Activated CD8-positive, alpha-beta memory T cell treated with anti-CD3 and anti-CD28 coated beads for 4 hours (primary cell): ENCODE measurements at regions not wholly inside any gene's neighbourhood (a gene's known extent, or its start where the extent isn't known, plus 50 kb on each side); places are given as distances from the start of the nearest gene placed in this dataset.

ENCODE experiments used
- DNase-seq, 2 donors: peaks; one replicate each; pipeline ENCODE4 v3.0.0-alpha.2; 2020; ENCODE audit warnings: low read depth in 2 of 2

DNA sequence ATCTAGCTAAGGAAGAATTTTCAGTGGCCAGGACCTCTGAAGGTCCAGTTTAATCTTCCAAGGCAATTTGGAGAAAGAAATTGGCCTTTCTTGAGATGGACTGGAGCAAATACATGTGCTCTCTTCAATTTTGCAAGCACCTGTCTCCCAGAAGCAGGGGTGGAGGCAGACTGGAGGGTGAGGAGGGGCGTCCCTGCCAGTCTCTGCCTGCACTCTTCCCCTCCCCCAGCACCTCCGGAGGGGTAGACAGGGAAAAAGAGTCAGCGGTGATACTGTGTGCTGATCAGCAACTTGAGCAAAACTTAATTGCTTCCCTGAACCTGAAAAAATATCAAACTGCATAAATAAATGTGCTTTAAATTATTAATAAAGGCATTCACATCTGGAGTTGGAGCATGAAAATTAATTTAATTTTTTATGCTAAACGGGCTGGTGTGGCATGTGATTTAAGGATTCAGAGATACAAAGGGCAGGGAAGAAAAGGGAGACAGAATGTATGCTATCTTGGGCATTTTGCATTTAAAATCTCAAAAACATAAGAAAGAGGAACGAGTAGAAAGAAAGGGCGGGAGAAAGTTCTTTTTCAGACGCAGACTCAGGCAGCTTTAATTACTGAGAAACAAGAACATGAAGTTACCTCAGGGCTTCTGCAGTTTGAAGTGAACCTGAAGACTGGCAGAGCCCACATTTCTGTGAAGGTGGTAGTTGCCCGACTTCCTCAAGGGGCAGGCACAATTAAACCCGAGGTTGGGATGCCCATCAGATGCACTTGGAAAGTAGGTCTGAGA lies 319.7 kb downstream of the UACA start:
- DNase-seq, result no peak

DNA sequence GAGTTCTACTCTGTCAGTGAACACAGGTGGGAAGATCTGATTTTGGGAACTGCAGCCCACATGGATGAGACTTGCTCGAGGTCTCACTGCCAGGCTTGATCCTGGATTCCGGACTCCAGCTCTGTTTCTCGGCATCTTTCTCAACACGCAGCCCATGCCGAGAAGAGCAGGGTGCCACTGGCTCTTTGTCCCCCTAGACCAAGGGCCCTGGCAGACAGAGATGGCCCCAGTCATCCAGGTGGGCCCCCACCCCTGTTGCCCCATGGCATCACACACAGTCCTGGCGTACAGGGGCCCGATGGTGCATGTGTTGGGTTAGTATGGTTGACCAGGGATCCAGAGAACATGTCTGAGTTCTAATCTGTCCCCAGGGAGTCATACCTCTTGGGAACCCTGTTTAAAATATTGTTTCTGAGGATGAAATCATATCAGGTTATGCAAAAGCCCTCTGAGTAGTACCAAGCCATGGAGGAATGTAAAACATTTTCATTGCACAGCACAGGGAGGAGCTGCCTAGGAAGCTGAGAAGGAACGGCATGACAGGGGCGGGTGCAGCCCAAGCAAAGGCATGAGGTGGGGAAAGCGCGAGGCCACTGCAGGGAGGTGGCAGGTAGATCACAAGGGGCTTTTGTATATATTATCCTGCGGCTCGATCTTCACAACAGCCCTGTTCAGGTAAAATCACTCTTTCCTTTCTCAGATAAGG lies 320.6 kb downstream of the UACA start:
- no peak for DNase-seq

DNA sequence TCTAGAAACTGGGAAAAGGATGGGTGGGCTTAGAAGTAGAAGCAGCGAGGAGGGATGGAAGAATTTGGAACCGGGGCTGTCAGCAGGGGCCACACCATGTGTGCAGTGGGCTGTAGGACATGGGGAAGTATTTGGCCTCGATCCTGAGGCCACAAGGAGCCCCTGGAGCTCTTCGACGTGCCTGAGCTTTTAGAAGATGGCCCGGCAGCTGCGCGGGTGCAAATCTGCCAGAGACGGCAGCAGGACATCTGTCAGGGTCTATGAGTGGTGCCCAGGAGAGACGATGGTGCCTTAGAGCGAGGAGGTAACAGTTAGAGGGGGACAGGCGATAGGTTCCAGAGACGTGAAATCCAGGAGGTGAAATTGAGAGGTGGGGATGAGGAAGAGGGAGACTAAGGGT lies 321.1 kb downstream of the UACA start:
- no peak for DNase-seq

DNA sequence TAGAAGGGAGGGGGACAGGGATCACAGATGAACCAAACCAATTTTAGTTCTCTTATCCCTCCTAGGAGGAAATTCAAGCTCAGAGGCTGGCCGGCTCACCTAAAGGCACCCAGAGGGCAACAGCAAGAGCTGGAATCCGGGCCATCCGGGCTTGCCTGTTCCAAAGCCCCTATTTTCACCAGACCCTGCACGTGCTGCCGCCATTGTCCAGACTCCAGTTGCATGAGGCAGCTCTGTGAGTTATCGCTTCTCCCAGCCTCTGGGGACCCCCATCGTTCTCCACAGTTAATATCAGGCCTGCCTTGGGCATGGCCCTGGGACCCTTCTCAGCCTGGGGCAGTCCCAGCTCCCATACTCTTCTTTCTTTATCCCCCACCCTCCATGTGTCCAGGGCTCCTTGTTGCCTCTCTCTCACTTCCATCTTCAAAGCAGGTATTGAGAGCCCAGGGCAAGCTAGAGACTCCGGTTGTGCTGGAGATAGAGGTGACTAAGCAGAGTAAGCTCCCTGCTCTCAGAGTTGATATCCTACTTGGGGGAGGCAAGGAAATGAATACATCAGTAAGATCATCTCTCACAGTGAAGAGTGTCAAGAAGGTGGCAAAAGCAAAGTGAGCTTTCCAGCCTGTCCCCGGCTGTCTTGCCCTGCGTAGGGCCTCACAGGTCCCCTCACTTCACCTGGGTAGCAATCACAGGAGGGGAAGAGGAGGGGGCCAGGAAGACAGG lies 322.8 kb downstream of the UACA start:
- no peak for DNase-seq

DNA sequence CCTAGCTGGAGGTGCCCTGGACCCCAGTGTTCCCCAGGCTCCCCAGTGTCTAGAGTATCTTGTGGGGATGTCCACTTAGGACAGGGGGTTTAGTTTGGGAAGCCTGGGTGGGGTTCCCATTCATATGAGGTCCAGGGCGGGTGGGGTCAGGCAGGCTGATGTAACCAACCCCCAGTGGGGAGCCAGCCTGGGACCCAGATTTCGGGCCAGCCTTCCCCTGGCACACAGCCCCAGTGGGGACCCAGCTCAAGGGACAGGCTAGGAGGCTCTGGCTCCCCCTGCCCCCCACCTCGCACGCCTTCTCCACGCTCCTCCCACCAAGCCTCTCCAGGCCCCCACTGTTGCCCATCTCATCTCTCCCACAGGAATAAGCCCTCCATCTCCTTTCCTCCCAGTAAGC lies 323.5 kb downstream of the UACA start:
- DNase-seq, result no peak

GRCh38 chr15:70439304-70439877 lies 324.0 kb downstream of the UACA start:
- DNase-seq, result no peak

- DNase-seq, result no peak
Measured at GRCh38 chr15:70438776-70439175, 324.6 kb downstream of the UACA start.

GRCh38 chr15:70437882-70438451 lies 325.4 kb downstream of the UACA start:
- no peak for DNase-seq

GRCh38 chr15:70437089-70437488 lies 326.3 kb downstream of the UACA start:
- no peak for DNase-seq

- DNase-seq, result no peak
Measured at GRCh38 chr15:70436428-70436827, 326.9 kb downstream of the UACA start.

DNA sequence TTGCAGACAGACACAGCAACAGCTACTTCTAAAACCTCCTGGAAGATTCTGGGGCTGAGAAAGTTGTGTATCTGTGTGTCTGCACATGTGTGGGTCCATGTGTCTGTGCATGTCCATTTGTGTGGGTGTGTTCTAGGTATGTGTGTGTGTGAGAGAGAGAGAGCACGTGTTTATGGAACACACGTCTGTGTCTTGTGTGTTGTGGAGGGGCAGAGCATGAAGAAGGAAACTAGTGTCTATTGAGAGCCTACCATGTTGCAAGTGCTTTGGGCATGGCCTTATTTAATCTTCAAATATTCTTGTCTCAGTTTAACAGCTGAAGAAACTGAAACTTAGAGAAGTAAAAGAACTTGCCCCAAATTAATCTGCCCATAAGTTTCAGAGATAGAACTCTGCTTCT lies 327.5 kb downstream of the UACA start:
- DNase-seq, result no peak

GRCh38 chr15:70435369-70435768 lies 328.0 kb downstream of the UACA start:
- DNase-seq, result no peak

GRCh38 chr15:70433586-70434324 lies 329.6 kb downstream of the UACA start:
- no peak for DNase-seq

- no peak for DNase-seq
Measured at GRCh38 chr15:70432924-70433495, 330.3 kb downstream of the UACA start.

DNA sequence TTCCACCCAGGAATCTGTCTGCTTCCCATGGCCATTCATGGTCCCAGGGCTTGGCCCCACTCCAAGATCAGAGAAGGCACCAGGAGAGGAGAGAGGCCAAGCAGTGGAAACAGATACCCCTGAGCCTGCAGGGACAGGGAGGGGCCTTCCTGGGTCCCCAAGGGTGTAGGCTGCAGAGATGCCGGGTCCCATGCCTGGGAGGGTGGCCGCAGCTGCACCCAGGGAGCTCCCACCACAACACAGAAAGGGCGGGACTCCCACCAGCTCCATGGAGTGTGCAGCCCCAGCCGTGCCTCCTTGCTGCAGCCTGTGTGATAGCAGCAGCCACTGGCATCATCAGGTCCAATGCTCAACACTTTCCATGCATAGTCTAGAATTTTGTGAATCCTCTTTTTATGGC lies 331.5 kb downstream of the UACA start:
- DNase-seq, result no peak

GRCh38 chr15:70430069-70430468 lies 332.4 kb upstream of the TLE3 start:
- DNase-seq, result no peak

DNA sequence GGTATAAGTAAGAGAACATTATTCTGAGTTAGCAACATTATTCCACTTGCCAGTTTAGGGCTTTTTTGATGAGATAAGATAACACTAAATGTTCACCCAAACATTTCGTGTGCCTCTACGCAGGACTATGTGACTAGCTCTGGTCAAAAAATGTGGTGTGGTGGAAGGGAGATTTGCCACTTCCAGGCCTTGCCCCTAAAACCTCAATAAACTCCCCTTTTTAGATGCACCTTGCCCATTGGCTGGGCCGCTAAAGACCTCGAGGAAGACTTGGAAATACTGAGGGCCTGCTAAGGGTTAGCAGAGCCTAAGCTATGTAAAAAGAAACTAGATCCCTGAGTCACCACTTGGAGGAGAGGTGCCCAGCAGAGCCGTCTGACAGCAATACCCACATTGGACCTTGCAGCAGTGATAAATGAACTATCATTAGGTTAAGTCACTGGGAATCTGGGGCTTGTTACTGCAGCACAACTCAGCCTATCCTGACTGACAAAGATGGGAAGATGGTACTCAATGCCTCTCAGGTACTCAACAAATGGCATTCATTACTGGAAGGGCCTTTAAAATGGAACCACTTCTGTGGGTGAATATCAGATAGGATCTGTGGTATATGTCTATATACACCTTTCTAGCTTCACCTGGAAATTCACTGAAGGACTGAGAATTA lies 331.5 kb upstream of the TLE3 start:
- DNase-seq, result no peak

DNA sequence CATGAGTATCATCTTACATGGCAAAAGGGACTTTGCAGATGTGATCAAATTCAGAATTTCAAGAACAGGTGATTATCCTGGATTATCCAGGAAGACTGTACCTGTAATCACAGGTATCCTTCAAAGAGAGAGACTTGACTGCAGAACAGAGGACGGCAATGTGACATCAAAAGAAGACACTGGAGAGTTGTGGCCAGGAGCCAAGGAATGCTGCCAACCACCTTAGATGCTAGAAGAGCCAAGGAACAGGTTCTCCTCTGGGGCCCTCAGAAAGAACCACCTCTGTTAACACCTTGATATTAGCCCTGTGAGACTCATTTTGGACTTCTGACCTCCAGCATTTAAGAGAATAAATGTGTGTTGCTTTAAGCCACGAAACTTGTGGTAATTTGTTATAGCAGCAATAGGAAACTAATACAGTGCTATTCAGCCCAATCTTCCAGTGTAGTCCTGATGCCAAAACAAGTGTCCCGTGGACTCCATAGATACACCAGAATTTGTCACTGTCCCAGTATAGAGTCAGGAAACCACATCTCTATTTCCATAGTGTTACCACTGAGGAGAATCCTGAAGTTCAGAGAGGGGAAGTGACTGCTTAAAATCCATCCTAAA lies 330.6 kb upstream of the TLE3 start:
- DNase-seq, result no peak

DNA sequence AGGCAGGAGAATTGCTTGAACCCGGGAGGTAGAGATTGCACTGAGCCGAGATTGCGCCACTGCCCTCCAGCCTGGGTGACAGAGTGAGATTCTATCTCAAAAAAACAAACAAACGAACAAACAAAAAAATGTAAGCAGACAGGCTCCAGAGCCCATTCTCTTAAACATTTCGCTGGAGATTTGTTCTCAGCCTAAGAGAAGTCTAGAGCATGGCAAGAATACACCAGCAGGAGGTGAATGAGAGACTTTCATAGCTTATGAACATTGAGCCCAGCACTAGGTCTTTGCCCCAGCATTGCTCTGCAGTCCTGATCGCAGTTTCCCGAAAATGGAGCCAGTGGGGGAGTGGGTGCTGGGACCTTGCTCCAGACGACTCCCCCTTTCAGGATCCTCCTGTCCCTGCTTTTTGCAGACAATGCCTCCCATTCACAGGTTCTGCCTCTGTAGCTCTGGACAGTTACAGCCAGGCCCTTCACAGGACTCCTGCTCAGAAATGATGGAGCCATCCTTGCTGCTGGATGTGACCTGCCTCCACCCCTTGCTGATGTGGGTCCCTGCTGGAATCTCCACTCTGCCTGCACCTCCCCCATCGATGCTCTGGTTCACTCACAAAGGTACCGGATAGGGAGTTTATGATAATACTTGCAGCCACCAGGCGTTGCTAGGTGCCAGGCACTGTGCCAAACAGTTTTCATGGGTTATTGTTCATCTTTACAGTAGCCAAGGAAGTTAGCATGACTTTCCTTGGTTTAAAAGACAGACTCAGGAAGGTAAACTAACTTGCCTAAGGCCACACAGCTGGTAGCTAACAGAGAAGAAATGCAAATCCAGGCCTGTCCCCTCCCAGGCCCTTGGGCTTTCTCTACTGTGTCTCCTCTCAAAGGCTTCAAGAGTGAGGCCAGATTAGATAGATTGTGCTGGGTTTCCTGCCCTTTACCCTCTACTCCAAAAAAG lies 329.7 kb upstream of the TLE3 start:
- DNase-seq, result no peak
